ENCODE measurements at regions not wholly inside any gene's neighbourhood (a gene's known extent, or its start where the extent isn't known, plus 50 kb on each side); places are given as distances from the start of the nearest gene placed in this dataset.
"Not testable (repeated sequence)": the region's sequence is repeated elsewhere in the genome, so short reads cannot be mapped to it uniquely, and the experiment has no call there.

DNA sequence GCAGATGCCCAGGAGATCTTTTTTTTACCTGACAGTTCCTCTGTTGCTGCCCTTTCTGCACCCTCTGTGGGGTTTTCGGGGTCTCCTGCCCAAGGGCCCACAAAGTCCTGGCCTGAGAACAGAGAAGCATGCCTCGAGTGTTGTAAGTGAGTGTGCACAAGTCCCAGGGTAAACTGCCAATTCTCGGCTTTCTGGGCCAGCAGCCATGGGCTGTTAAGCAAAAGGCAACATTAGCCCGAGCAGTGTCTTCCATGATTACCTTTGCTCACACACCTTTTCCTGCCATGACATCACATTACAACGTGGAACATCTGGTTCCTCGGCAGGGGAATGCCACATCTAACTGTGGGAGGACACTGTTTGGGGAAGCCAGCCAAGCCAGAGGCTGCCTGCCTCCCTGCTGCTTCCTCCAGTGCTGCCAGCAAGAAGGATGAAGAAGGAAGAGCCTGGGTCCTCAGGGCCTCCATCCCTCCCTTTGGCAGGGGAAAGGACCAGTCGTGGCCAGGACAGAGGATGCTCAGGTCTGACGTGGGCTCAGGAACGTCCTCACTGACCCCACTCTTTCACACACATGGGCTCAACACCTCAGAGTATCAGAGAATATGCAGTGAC is 485.9 kb downstream of the OMA1 start:
- ATAC-seq = no peak
- TF ChIP-seq SNAI2 (CRISPR knock-in tag; IDR thresholded peaks at IDR 0.05) = no peak
- no peak for TF ChIP-seq BACH2 (CRISPR knock-in tag; IDR thresholded peaks at IDR 0.05; ENCODE audit: borderline replicate concordance)
- TF ChIP-seq ESRRG (CRISPR knock-in tag; IDR thresholded peaks at IDR 0.05) = no peak
- TF ChIP-seq, protein P1, sequence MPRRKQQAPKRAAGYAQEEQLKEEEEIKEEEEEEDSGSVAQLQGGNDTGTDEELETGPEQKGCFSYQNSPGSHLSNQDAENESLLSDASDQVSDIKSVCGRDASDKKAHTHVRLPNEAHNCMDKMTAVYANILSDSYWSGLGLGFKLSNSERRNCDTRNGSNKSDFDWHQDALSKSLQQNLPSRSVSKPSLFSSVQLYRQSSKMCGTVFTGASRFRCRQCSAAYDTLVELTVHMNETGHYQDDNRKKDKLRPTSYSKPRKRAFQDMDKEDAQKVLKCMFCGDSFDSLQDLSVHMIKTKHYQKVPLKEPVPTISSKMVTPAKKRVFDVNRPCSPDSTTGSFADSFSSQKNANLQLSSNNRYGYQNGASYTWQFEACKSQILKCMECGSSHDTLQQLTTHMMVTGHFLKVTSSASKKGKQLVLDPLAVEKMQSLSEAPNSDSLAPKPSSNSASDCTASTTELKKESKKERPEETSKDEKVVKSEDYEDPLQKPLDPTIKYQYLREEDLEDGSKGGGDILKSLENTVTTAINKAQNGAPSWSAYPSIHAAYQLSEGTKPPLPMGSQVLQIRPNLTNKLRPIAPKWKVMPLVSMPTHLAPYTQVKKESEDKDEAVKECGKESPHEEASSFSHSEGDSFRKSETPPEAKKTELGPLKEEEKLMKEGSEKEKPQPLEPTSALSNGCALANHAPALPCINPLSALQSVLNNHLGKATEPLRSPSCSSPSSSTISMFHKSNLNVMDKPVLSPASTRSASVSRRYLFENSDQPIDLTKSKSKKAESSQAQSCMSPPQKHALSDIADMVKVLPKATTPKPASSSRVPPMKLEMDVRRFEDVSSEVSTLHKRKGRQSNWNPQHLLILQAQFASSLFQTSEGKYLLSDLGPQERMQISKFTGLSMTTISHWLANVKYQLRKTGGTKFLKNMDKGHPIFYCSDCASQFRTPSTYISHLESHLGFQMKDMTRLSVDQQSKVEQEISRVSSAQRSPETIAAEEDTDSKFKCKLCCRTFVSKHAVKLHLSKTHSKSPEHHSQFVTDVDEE (CRISPR knock-in tag; IDR thresholded peaks at IDR 0.05) = no peak

DNA sequence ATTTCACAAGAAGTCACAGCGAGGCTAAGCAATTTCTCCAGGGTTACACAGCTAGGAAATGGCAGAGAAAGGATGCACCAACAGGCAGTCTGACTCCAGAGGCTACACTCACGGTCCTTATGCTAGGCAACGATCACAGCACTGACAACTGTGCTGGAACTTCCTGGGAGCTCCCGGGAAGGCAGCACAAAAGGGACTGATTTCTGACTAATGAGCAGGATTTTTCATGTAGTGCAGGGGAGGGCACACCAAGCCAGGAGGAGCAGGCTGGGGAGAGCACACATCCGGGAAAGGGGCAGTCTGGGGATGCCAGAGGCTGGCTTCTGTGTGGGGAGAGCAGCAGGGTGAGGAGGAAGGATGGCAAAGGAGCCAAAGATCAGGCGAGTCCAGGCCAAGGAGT is 486.7 kb downstream of the OMA1 start:
- TF ChIP-seq ZC3H10 (CRISPR knock-in tag; IDR thresholded peaks at IDR 0.05) (no peak), ISL1 (CRISPR knock-in tag; IDR thresholded peaks at IDR 0.05) (no peak), BACH2 (CRISPR knock-in tag; IDR thresholded peaks at IDR 0.05; ENCODE audit: borderline replicate concordance) (no peak), ZNF8 (CRISPR knock-in tag; IDR thresholded peaks at IDR 0.05) (no peak), ZFP30 (CRISPR knock-in tag; IDR thresholded peaks at IDR 0.05) (no peak), ZNF565 (CRISPR knock-in tag; conservative IDR thresholded peaks at IDR 0.05; ENCODE audit: low read depth) (no peak), RARB (CRISPR knock-in tag; IDR thresholded peaks at IDR 0.05) (no peak), OSR1 (CRISPR knock-in tag; IDR thresholded peaks at IDR 0.05) (no peak), CSDC2 (CRISPR knock-in tag; IDR thresholded peaks at IDR 0.05) (no peak)
- TF ChIP-seq, protein P2, sequence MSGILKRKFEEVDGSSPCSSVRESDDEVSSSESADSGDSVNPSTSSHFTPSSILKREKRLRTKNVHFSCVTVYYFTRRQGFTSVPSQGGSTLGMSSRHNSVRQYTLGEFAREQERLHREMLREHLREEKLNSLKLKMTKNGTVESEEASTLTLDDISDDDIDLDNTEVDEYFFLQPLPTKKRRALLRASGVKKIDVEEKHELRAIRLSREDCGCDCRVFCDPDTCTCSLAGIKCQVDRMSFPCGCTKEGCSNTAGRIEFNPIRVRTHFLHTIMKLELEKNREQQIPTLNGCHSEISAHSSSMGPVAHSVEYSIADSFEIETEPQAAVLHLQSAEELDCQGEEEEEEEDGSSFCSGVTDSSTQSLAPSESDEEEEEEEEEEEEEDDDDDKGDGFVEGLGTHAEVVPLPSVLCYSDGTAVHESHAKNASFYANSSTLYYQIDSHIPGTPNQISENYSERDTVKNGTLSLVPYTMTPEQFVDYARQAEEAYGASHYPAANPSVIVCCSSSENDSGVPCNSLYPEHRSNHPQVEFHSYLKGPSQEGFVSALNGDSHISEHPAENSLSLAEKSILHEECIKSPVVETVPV (CRISPR knock-in tag; IDR thresholded peaks at IDR 0.05) = no peak
- no peak for ATAC-seq

DNA sequence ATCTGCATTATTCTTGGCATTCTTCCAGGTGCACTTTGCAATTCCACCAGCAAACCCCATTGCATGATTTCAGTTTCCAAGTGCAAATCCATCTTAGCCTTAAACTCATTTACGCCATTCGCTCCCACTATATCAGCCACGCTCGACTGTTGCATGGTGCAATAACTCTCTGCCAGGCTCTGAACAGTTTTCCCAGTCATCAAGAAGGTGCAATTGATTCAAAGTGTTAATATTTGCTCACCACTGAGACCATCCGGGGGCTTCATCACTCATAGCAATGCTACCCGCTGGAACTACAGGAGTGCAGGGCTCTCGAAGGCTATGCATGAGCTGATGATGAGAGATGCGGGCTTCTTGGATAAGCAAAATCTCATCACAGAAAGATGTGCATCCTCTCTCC is 488.2 kb downstream of the OMA1 start:
- ATAC-seq = no peak
- TF ChIP-seq CSDC2 (CRISPR knock-in tag; IDR thresholded peaks at IDR 0.05) (no peak), TOX (CRISPR knock-in tag; IDR thresholded peaks at IDR 0.05; ENCODE audit: borderline replicate concordance) (no peak), ZC3H10 (CRISPR knock-in tag; IDR thresholded peaks at IDR 0.05) (no peak)

DNA sequence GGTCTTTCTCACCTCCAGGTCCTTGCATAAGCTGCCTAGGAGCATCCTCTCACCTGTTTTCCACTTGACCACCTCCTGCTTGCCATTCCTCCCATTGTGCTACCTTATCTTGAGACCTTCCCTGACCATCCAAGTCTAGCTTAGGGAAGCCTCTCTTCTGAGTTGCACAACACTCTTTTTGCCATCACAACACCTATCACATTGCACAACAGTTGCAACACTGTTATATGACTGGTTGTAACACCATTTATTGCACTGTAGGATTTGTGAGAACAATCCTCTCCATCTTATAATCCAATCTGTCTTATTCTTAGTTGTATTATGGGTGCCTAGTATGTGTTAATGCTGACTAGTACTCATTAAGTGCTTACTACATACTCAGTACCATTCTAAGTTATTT is 488.7 kb downstream of the OMA1 start:
- no peak for TF ChIP-seq CSDC2 (CRISPR knock-in tag; IDR thresholded peaks at IDR 0.05)
- TF ChIP-seq, protein P3, sequence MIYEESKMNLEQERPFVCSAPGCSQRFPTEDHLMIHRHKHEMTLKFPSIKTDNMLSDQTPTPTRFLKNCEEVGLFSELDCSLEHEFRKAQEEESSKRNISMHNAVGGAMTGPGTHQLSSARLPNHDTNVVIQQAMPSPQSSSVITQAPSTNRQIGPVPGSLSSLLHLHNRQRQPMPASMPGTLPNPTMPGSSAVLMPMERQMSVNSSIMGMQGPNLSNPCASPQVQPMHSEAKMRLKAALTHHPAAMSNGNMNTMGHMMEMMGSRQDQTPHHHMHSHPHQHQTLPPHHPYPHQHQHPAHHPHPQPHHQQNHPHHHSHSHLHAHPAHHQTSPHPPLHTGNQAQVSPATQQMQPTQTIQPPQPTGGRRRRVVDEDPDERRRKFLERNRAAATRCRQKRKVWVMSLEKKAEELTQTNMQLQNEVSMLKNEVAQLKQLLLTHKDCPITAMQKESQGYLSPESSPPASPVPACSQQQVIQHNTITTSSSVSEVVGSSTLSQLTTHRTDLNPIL (CRISPR knock-in tag; IDR thresholded peaks at IDR 0.05; ENCODE audit: low read depth) = no peak
- no peak for TF ChIP-seq ZFP30 (CRISPR knock-in tag; IDR thresholded peaks at IDR 0.05)
- ATAC-seq = no peak

DNA sequence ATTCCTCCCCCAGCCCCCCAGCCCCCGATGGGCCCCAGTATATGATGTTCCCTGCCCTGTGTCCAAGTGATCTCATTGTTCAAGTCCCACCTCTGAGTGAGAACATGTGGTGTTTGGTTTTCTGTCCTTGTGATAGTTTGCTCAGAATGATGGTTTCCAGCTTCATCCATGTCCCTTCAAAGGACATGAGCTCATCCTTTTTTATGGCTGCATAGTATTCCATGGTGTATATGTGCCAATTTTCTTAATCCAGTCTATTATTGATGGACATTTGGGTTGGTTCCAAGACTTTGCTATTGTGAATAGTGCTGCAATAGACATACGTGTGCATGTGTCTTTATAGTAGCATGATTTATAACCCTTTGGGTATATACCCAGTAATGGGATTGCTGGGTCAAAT is 495.3 kb downstream of the OMA1 start:
- not testable (repeated sequence) for ATAC-seq

DNA sequence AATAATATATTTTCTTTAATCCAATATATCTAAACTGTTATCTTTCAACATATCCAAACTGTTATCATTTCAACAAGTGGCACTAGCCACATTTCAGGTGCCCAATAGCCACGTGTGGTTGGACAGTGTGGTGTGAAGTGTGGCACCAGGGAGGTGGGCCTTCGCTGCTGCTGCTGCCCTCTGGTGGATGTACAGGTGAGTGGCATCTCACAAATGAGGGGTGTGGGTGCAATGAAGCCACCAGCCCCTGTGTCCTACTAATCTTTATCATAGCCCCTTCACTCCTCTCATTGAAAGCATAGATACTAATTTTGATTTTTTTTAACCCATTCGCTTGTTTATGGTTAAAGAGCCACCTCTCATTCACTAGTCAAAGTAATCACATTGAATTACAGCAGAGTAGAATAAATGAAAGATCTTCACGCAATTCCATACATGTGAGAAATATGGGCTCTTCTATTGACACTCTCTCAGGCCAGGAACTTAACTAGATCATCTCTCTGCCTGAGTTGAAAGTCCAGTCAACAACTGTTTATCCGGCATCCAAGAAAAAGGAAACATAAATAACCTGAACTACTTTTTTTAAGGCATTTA is 499.2 kb downstream of the OMA1 start:
- ATAC-seq = peak; percentile 82

More for the DNA sequence above, 499.2 kb downstream of the OMA1 start:
- no peak for TF ChIP-seq ISL1 (CRISPR knock-in tag; IDR thresholded peaks at IDR 0.05)
- TF ChIP-seq ZNF565 (CRISPR knock-in tag; conservative IDR thresholded peaks at IDR 0.05; ENCODE audit: low read depth) = no peak
- TF ChIP-seq OSR1 (CRISPR knock-in tag; IDR thresholded peaks at IDR 0.05) = no peak
- TF ChIP-seq, protein P2 (CRISPR knock-in tag; IDR thresholded peaks at IDR 0.05) = no peak
- TF ChIP-seq, protein P1 (CRISPR knock-in tag; IDR thresholded peaks at IDR 0.05) = no peak
- TF ChIP-seq TOX (CRISPR knock-in tag; IDR thresholded peaks at IDR 0.05; ENCODE audit: borderline replicate concordance) = no peak
- TF ChIP-seq PPARA (CRISPR knock-in tag; IDR thresholded peaks at IDR 0.05; ENCODE audit: borderline replicate concordance) = no peak
- no peak for TF ChIP-seq ZNF8 (CRISPR knock-in tag; IDR thresholded peaks at IDR 0.05)
- TF ChIP-seq TCF4 (CRISPR knock-in tag; IDR thresholded peaks at IDR 0.05; ENCODE audit: borderline replicate concordance) = no peak
- TF ChIP-seq, protein P4, sequence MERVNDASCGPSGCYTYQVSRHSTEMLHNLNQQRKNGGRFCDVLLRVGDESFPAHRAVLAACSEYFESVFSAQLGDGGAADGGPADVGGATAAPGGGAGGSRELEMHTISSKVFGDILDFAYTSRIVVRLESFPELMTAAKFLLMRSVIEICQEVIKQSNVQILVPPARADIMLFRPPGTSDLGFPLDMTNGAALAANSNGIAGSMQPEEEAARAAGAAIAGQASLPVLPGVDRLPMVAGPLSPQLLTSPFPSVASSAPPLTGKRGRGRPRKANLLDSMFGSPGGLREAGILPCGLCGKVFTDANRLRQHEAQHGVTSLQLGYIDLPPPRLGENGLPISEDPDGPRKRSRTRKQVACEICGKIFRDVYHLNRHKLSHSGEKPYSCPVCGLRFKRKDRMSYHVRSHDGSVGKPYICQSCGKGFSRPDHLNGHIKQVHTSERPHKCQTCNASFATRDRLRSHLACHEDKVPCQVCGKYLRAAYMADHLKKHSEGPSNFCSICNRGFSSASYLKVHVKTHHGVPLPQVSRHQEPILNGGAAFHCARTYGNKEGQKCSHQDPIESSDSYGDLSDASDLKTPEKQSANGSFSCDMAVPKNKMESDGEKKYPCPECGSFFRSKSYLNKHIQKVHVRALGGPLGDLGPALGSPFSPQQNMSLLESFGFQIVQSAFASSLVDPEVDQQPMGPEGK (CRISPR knock-in tag; IDR thresholded peaks at IDR 0.05; ENCODE audit: borderline replicate concordance) = no peak
